AG20443 (cell line): ENCODE measurements at regions not wholly inside any gene's neighbourhood (a gene's known extent, or its start where the extent isn't known, plus 50 kb on each side); places are given as distances from the start of the nearest gene placed in this dataset.

Source experiments
- DNase-seq: peaks from one replicate; pipeline ENCODE4 v3.0.0; 2012; ENCODE audit warnings: low spot score, mixed read lengths

- no peak for DNase-seq
Observed at GRCh38 chrX:149992918-149993317, 54.6 kb upstream of the EOLA2 start.

- no peak for DNase-seq
Observed at GRCh38 chrX:149993989-149994388, 55.7 kb upstream of the EOLA2 start.

DNA sequence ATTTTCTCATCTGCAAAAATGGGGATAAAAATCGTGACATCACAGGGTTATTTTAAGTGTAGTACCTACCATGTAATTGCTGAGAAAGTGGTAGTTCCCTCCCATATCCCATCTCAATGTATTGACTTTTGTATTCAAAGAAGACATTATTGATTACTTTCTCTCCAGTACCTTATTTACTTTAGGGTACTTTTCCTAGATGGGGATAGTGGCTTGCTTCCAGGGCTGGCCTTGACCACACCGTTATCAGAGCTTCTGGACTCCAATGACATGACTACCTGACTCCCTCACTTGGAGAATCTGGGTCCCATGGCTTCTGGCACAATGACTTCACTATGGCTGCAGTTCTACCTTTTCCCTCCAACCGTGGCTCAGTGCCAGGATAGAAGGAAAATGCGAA, 58.2 kb upstream of the EOLA2 start:
- DNase-seq = no peak

DNA sequence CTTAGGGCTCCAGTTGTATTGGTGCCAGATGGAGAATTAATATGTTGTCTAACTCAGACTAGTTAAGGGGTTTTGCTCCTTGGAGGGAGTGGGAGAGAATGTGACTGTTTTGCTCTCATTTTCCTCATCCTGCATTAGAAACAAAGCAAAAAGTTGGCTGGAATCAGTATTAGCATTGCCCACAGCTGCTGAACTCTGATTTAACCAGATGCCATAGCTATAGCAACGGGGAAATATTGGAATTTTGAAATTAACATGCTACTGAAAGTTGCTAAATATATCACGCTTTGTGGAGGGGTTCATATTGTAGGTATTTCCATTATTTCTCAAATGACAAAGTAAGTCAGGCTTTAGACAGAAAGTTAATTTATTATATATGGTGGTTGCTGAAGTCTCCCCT, 66.7 kb upstream of the EOLA2 start:
- DNase-seq = no peak

DNA sequence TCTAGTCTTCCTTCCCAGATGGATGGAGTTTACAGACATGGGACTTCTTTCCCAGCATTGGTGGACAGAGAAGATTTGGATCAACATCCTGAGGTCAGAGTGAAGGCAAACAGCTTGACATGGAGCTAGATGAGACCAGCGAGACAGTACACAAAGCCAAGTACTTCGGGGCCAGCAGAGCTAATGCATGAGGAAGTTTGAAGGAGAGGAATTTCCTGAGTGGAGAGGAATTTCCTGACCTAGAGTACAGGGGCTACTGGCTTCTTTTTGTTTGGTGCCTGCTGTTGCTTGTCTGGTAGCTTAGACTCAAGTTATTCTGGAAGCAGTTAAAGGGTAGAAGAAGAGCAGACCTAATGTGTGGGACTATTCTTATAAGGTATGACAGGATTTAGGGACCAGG, 69.1 kb upstream of the EOLA2 start:
- DNase-seq = no peak

DNA sequence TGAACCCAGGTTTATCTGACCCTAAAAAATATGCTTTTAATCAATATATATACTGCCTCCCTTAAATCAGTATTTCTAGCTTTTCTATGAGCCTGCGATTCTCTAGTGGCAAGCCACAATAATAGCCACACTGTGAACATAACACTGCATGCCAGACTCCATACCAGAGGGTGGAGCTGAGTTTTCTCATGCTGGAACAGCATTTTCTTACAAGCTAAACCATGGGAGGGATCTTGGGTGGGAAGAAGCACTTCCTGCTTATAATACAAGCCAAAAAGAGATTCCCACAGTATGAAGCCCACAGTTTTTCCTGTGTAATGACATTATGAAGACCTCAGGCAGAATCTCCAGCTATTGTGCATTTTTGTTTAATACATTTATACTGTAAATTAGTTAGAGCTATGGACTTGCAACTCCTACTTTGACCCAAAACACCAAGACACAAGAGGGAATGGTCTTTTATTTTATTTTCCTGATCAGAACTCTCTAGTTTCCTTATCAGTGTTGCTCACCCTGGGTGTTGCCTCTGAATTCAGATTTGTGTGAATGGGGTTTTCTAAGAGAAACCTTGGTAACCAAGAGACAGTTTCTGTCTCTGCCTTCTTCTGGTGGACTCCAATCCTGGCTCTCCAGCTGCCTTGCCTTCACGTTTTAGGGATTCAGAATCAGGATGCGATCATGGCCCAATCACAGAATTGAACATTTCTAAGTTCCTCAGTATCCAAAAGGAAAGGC, 74.5 kb upstream of the EOLA2 start:
- DNase-seq = peak; percentile 34

DNA sequence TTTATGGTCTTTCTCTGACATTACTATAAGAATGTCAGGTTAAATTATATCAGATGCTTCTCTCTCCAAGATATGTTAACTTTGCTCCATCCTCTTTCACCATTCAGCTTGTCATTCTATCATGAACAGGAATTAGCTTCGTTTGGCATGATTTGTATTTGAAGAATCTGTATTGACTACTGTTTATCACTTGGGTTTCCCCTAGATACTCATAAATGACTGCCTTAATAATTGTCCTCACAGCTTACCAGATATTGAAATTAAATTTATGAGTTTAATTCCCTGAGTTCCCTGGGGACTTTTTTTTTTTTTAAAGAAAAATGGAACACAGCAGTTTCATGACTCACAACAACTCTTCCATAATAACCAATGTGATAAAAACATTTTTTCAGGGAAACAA, 76.2 kb upstream of the EOLA2 start:
- no peak for DNase-seq

DNA sequence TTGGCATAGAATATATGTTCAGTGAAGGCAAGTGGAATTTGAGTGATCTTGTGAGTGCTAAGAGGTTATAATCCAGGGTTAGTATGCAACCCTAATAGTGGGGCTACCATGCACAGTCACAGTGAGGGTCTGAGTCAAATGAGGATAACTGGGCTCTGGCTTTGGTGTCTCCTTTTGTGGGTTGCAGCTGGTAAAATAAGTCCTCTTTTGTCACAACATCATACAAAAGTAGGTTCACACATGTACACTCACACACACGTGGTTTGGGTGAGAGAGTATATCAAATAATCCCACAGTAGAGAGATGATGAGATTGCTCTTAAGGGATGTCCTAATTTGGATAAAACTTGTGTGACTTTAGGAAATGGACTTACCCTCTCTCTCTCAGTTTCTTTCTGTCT, 79.6 kb upstream of the EOLA2 start:
- no peak for DNase-seq

- peak; percentile 14 for DNase-seq
Observed at GRCh38 chrX:150018931-150019361, 80.7 kb upstream of the EOLA2 start.

GRCh38 chrX:150028692-150029091, 90.4 kb upstream of the EOLA2 start:
- DNase-seq = no peak

- peak; percentile 57 for DNase-seq
Observed at GRCh38 chrX:150032742-150033141, 94.5 kb upstream of the EOLA2 start.

DNA sequence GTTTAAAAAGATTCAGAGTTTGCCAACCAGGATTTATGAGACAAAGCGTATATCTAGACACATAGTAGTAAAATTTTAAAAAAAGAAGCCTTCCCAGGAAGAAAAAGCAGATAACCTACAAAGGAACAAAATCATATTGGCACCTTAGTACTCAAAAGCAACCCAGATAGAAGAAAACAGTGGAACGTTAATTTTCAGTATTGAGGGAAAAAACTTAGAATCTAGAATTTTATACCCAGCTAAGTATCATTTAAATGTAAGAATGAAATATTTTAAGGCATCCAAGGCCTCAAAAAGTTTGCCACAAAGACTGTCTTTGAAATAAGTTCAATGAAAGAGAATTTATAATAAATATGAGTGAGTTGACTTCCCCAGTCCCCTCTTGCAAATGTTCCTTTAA, 96.5 kb upstream of the EOLA2 start:
- no peak for DNase-seq

DNA sequence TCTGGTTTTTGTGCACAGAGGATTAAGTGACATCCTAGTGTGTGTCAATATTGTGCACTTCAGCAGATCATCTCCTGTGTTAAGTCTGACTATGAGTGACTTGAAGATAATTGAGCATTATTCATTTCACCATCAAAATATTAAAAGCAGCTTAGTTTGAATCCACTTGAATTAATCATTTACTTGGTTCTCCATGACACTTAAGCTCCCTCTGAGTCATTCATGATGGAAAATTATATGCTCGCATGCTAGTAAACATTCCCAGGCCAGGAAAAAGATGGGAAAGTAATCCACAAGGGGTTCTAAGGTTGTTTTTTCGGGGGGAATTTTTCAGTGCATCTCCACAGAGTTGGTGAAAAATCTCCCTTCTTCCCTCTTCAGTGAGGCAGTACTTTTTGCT, 97.2 kb upstream of the EOLA2 start:
- DNase-seq = no peak

DNA sequence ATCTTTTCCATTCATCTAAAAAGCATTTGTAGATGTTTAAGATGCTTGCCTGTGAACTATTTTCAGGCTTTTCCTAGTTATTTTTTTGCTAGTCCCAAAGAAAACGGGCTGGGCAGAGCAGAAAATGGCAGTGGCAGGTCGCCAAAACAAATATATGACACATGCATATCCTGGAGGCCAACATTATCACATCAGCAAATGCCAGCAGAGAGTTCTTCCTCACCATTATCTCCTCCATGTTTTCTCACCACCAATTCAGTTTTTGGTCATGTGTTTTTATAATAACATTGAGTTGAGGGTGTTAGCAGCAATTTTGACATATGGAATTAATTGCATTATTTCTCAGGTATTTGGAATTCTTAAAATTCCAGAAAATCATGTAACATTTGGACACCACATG, 97.9 kb upstream of the EOLA2 start:
- peak; percentile 31 for DNase-seq

DNA sequence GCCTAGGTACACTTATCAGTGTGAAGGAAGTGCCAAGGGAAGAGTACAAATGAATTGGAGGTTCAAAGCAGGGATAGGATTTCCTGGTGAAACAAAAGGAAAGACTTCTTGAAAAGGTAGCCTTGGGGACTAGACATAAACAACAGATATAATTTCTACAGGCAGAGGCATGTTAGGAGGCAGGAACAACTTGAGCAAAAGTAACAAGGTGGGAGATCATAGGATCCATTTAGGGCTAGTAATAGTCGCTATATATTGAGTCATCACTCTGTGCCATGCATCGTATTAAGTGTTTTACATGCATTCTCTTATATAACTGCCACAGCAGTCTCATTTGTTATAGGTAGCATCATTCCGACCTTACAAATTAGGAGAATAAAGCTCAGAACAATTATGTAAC, 98.3 kb upstream of the EOLA2 start:
- DNase-seq = no peak

DNA sequence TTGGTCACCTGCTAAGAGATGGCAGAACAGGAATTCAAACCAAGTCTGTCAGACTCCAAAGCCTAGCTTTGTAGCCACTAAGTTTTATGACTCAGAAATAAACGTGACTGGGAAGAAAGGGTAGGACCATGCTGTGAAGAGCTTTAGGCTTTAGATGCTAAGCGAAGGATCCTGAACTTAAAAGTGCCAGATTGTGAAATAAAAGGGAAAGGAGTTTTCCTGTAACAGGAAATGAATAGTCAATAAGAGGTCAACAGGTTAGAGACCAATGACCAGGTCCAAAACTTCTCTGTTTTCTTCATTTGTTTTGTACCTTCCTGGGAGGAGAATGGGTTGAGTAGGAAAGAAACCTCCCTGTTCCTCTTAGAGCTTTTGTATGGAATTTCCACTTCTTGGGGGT, 98.8 kb upstream of the EOLA2 start:
- no peak for DNase-seq

GRCh38 chrX:150038315-150038714, 100.0 kb upstream of the EOLA2 start:
- no peak for DNase-seq

DNA sequence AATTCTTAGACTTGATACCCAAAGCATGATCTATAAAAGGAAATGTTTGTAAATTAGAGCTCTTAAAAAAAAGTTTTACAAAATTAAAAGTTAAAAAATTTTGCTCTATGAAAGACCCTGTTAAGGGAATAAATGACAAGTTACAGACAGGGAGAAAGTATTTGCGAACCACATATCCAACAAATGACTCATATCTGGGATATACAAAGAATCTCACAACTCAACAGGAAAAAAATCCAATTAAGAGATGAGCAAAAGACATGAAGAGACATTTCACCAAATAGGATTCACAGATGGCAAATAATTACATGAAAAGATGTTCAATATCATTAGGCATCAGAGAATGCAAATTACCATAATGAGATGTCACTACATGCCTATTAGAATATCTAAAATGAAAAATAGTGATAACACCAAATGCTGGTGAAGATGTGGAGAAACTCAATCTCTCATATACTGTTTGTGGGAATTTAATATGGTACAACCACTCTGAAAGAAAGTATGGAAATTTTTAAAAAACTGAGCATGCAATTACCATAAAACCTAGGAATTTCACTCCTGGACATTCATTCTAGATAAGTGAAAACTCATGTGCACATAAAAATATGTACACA, 100.8 kb upstream of the EOLA2 start:
- DNase-seq = no peak

GRCh38 chrX:150041208-150041607, 102.9 kb upstream of the EOLA2 start:
- DNase-seq = no peak

DNA sequence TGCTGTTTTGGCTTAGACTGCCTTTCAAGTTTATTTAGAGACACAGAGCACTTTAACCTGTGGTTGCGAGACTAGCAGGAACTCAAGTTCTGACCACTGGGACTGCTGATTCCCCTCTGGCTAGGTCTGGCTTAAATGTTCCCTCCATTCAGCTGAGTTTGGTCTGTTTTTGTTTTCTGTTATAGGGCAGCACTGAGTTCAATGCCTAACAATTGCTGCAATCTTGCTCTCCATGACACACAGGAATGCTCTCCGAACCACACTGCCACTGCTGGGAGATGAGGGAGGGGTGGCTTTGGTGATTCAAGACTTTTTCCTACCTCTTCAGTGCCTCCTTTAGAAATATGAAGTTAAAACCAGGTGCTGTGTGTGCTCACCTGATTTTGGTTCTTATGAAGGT, 106.3 kb upstream of the EOLA2 start:
- no peak for DNase-seq

DNA sequence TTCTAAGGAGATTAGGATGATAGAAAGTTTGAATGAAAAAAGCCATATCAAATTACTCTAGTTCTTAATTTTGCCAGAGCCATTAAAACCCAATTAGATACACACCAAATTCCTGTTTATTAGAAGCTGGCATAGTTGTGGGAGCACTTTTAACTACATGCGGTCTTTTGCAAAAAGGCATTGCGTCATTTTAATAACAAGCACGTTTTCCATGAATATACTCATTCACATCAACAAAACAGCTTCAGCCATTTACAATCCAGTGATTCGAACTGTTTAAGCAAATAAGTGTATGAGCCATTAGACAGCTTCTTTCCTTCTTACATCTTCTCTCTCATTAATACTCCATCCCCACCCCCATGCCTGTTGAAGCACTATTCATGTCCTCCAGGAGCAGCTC, 109.5 kb upstream of the EOLA2 start:
- DNase-seq = no peak

GRCh38 chrX:150049647-150050046, 111.4 kb upstream of the EOLA2 start:
- no peak for DNase-seq

- no peak for DNase-seq
Observed at GRCh38 chrX:150050387-150050786, 112.1 kb upstream of the EOLA2 start.

DNA sequence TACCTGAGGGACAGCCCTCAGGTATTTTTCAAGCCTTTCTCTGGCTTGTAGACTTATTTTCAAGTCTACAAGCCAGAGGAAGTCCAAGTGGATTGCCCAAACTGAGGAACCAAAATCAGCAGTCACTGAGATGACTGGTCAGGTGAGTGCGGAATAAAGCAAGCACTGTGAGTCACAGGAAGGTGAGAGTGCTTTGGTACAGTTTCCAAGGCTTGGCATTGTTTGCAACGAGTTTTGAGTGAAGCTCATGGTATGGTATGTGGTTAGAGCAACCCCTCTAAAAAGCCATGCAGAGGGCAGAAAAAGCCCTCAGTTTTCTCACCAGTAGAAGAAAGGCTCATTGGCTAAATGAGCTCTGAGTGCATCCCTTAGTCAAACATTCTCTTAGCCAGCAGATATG, 112.8 kb upstream of the EOLA2 start:
- no peak for DNase-seq
